Osteocyte (in vitro differentiated cells): ENCODE measurements at regions not wholly inside any gene's neighbourhood (a gene's known extent, or its start where the extent isn't known, plus 50 kb on each side); places are given as distances from the start of the nearest gene placed in this dataset.

Experiments used
- DNase-seq: peaks from one replicate; pipeline ENCODE4 v3.0.0; 2021; ENCODE audit warnings: mixed read lengths; ENCODE audit not compliant: unreplicated experiment; ENCODE audit errors: extremely low spot score
- H3K27ac Mint-ChIP-seq: one replicate; pipeline ENCODE4 v1.8.0; 2021; ENCODE audit warnings: mild to moderate bottlenecking, mixed read lengths; ENCODE audit not compliant: unreplicated experiment
- H3K27me3 Mint-ChIP-seq: one replicate; pipeline ENCODE4 v1.8.0; 2021; ENCODE audit warnings: mixed read lengths; ENCODE audit not compliant: unreplicated experiment
- H3K36me3 Mint-ChIP-seq: one replicate; pipeline ENCODE4 v1.8.0; 2021; ENCODE audit warnings: mixed read lengths; ENCODE audit not compliant: unreplicated experiment
- H3K4me1 Mint-ChIP-seq: one replicate; pipeline ENCODE4 v1.8.0; 2021; ENCODE audit warnings: mixed read lengths; ENCODE audit not compliant: unreplicated experiment
- H3K4me3 Mint-ChIP-seq: one replicate; pipeline ENCODE4 v1.8.0; 2021; ENCODE audit warnings: mild to moderate bottlenecking, moderate library complexity, mixed read lengths; ENCODE audit not compliant: unreplicated experiment
- H3K9me3 Mint-ChIP-seq: one replicate; pipeline ENCODE4 v1.8.0; 2021; ENCODE audit warnings: mixed read lengths; ENCODE audit not compliant: unreplicated experiment
- TF ChIP-seq, protein P1 (sequence below): fragments of 200-600 bp; sonication (generic); IDR thresholded peaks from 2 replicates; pipeline ENCODE4 v1.5.0; 2021; ENCODE audit warnings: antibody characterized with exemption, mild to moderate bottlenecking, moderate library complexity

GRCh38 chr16:65185241-65185778 lies 63.4 kb upstream of the CDH11 start:
- DNase-seq = no peak
- TF ChIP-seq, protein P1, sequence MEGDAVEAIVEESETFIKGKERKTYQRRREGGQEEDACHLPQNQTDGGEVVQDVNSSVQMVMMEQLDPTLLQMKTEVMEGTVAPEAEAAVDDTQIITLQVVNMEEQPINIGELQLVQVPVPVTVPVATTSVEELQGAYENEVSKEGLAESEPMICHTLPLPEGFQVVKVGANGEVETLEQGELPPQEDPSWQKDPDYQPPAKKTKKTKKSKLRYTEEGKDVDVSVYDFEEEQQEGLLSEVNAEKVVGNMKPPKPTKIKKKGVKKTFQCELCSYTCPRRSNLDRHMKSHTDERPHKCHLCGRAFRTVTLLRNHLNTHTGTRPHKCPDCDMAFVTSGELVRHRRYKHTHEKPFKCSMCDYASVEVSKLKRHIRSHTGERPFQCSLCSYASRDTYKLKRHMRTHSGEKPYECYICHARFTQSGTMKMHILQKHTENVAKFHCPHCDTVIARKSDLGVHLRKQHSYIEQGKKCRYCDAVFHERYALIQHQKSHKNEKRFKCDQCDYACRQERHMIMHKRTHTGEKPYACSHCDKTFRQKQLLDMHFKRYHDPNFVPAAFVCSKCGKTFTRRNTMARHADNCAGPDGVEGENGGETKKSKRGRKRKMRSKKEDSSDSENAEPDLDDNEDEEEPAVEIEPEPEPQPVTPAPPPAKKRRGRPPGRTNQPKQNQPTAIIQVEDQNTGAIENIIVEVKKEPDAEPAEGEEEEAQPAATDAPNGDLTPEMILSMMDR = no peak
- no peak overlapping the region for H3K27ac Mint-ChIP-seq

DNA sequence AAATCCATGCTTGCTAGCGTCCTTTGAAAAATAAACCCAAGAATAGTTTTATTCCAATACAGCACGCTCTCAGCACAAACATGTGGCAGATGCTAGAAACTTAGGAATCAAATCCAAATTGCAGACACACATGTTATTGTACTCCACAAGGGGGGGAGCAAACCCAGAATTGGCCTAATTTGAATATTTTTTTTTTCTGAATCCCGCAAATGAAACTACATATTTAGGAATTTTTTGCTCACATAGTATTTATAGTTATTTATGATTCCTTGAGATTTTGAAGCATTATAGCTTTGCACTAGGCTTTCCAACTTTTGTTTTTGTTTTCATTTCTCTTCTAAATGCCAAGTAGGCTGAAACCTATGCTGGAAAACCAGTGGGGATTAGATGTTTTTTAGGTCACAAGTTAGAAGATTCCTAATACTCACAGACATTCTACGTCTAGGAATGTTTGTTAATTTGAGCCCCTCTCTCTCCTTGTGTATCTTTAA lies 59.3 kb upstream of the CDH11 start:
- DNase-seq = no peak
- TF ChIP-seq, protein P1 = peak; percentile 22
- H3K4me1 Mint-ChIP-seq = peaks cover 37% of the 10 kb centered on the region
- H3K36me3 Mint-ChIP-seq = no peaks in the 10 kb centered on the region
- H3K27ac Mint-ChIP-seq = no peak overlapping the region
- H3K27me3 Mint-ChIP-seq = no peaks in the 10 kb centered on the region
- no peak overlapping the region for H3K4me3 Mint-ChIP-seq
- H3K9me3 Mint-ChIP-seq = no peaks in the 10 kb centered on the region

More at GRCh38 chr16:65185241-65185778, 63.4 kb upstream of the CDH11 start:
- Mint-ChIP-seq H3K36me3 (no peaks in the 10 kb centered on the region), H3K4me1 (peaks cover 11% of the 10 kb centered on the region), H3K9me3 (no peaks in the 10 kb centered on the region), H3K27me3 (no peaks in the 10 kb centered on the region), H3K4me3 (no peak overlapping the region)

GRCh38 chr16:65178151-65178550 lies 56.3 kb upstream of the CDH11 start:
- Mint-ChIP-seq H3K36me3 (no peaks in the 10 kb centered on the region), H3K4me1 (peaks cover 44% of the 10 kb centered on the region), H3K27me3 (no peaks in the 10 kb centered on the region), H3K4me3 (no peak overlapping the region), H3K9me3 (peaks cover under 1% of the 10 kb centered on the region), H3K27ac (no peak overlapping the region)
- TF ChIP-seq, protein P1 = no peak
- no peak for DNase-seq

GRCh38 chr16:65176603-65177002 lies 54.7 kb upstream of the CDH11 start:
- TF ChIP-seq, protein P1 = no peak
- peak overlapping the region; percentile 77 for H3K27ac Mint-ChIP-seq
- no peak overlapping the region for H3K4me3 Mint-ChIP-seq
- H3K36me3 Mint-ChIP-seq = no peaks in the 10 kb centered on the region
- H3K4me1 Mint-ChIP-seq = peaks cover 50% of the 10 kb centered on the region
- DNase-seq = no peak
- peaks cover 3% of the 10 kb centered on the region for H3K9me3 Mint-ChIP-seq
- H3K27me3 Mint-ChIP-seq = no peaks in the 10 kb centered on the region

DNA sequence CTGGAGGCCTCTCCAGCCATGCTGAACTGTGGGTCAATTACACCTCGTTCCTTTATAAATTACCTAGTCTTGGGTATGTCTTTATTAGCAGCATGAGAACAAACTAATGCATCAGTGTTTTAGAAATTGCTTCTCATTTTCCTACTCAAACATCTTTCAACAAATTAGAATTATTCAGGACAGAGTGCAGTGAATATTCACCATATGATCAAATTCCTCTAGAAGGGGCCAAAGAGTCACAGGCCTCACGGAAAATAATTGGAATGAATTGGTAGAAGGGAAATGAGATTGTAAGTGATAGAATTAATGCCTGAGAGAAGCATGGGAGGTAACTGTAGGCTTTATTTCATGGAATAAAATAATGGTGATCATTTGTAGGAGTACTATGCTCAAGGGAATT lies 50.5 kb upstream of the CDH11 start:
- Mint-ChIP-seq H3K27ac (no peak overlapping the region), H3K36me3 (no peaks in the 10 kb centered on the region), H3K27me3 (no peaks in the 10 kb centered on the region), H3K9me3 (peaks cover 3% of the 10 kb centered on the region), H3K4me3 (no peak overlapping the region), H3K4me1 (peaks cover 27% of the 10 kb centered on the region)
- TF ChIP-seq, protein P1 = no peak
- DNase-seq = no peak
